Suprapubic skin (tissue), 4 donors: ENCODE measurements at regions not wholly inside any gene's neighbourhood (a gene's known extent, or its start where the extent isn't known, plus 50 kb on each side); places are given as distances from the start of the nearest gene placed in this dataset.

Experiments used
- DNase-seq, 2 donors: peaks; one replicate each; pipeline ENCODE4 v3.0.0-alpha.2; 2019; ENCODE audit warnings: low spot score in 2 of 2
- H3K27ac ChIP-seq: fragments of 200-600 bp; sonication (generic); one replicate; pipeline ENCODE4 v1.5.1; 2019
- H3K27me3 ChIP-seq: fragments of 200-600 bp; sonication (generic); one replicate; pipeline ENCODE4 v1.5.1; 2019
- H3K36me3 ChIP-seq: fragments of 200-600 bp; sonication (generic); one replicate; pipeline ENCODE4 v1.5.1; 2019
- H3K4me1 ChIP-seq: fragments of 200-600 bp; sonication (generic); one replicate; pipeline ENCODE4 v1.5.1; 2019
- H3K4me3 ChIP-seq: fragments of 200-600 bp; sonication (generic); one replicate; pipeline ENCODE4 v1.5.1; 2019; ENCODE audit warnings: mild to moderate bottlenecking
- H3K9me3 ChIP-seq: fragments of 200-600 bp; sonication (generic); one replicate; pipeline ENCODE4 v1.5.1; 2019
- CTCF ChIP-seq, 2 donors: fragments of 200-600 bp in 1 of 2; fragments of 450-650 bp in 1 of 2; sonication (generic) in 1 of 2; IDR thresholded peaks; one replicate each; pipeline ENCODE4 v1.5.1; 2016 to 2019; ENCODE audit warnings: antibody characterized with exemption in 2 of 2, mild to moderate bottlenecking in 1 of 2, moderate library complexity in 1 of 2
- EP300 ChIP-seq: sonication (generic); formaldehyde crosslinking; IDR thresholded peaks from one replicate; pipeline ENCODE4 v1.6.1; 2017; ENCODE audit warnings: antibody characterized with exemption
- POLR2A ChIP-seq, 2 donors: fragments of 450-650 bp; IDR thresholded peaks; one replicate each; pipeline ENCODE4 v1.6.1; 2017; ENCODE audit warnings: antibody characterized with exemption in 2 of 2, mild to moderate bottlenecking in 2 of 2, moderate library complexity in 2 of 2
- POLR2AphosphoS5 ChIP-seq, 3 donors: sonication (generic); formaldehyde crosslinking; IDR thresholded peaks; one replicate each; pipeline ENCODE4 v1.6.1; 2017; ENCODE audit warnings: antibody characterized with exemption in 3 of 3
- WGBS: methylation state at CpG from one replicate; pipeline ENCODE4 v1.1.5; 2018; 5-methylcytosine and 5-hydroxymethylcytosine counted together

- TF ChIP-seq CTCF (IDR thresholded peaks at IDR 0.05), result no peak
- no peak for TF ChIP-seq POLR2A (IDR thresholded peaks at IDR 0.05)
- no peak for TF ChIP-seq POLR2AphosphoS5 (IDR thresholded peaks at IDR 0.05)
- no peak for TF ChIP-seq EP300
- Histone ChIP-seq H3K9me3 (no peaks in the 10 kb centered on the region), H3K4me1 (peaks cover 3% of the 10 kb centered on the region), H3K27ac (no peak overlapping the region), H3K36me3 (no peaks in the 10 kb centered on the region), H3K27me3 (no peaks in the 10 kb centered on the region), H3K4me3 (no peak overlapping the region)
- 59% methylated on average over 7 of the region's 7 CpGs for WGBS
- no peak for DNase-seq
Observed at GRCh38 chr13:44739539-44739938, 163.4 kb upstream of the TSC22D1 start.

- Histone ChIP-seq H3K27me3 (no peaks in the 10 kb centered on the region), H3K36me3 (no peaks in the 10 kb centered on the region), H3K4me3 (no peak overlapping the region), H3K4me1 (peaks cover 6% of the 10 kb centered on the region), H3K27ac (no peak overlapping the region), H3K9me3 (no peaks in the 10 kb centered on the region)
- no peak for TF ChIP-seq POLR2A (IDR thresholded peaks at IDR 0.05)
- no peak for TF ChIP-seq EP300
- no peak for TF ChIP-seq POLR2AphosphoS5 (IDR thresholded peaks at IDR 0.05)
- TF ChIP-seq CTCF (IDR thresholded peaks at IDR 0.05), result no peak
- 66% methylated on average over 4 of the region's 4 CpGs for WGBS
- DNase-seq, result no peak
Observed at GRCh38 chr13:44739120-44739519, 163.0 kb upstream of the TSC22D1 start.

- Histone ChIP-seq H3K27ac (no peak overlapping the region), H3K9me3 (no peaks in the 10 kb centered on the region), H3K27me3 (no peaks in the 10 kb centered on the region), H3K4me1 (peaks cover 9% of the 10 kb centered on the region), H3K36me3 (no peaks in the 10 kb centered on the region), H3K4me3 (no peak overlapping the region)
- TF ChIP-seq CTCF (IDR thresholded peaks at IDR 0.05) (no peak), POLR2AphosphoS5 (IDR thresholded peaks at IDR 0.05) (no peak), POLR2A (IDR thresholded peaks at IDR 0.05) (no peak), EP300 (no peak)
- 80% methylated on average over 2 of the region's 2 CpGs for WGBS
- no peak for DNase-seq
Observed at GRCh38 chr13:44738463-44738862, 162.3 kb upstream of the TSC22D1 start.

- no peak overlapping the region for H3K27ac ChIP-seq
- no peaks in the 10 kb centered on the region for H3K36me3 ChIP-seq
- DNase-seq, result no peak
- H3K4me1 ChIP-seq, result peaks cover 9% of the 10 kb centered on the region
- 91% methylated on average over 4 of the region's 4 CpGs for WGBS
- no peaks in the 10 kb centered on the region for H3K27me3 ChIP-seq
- no peak for TF ChIP-seq CTCF (IDR thresholded peaks at IDR 0.05)
- TF ChIP-seq POLR2AphosphoS5 (IDR thresholded peaks at IDR 0.05), result no peak
- no peak for TF ChIP-seq POLR2A (IDR thresholded peaks at IDR 0.05)
- no peak for TF ChIP-seq EP300
- H3K4me3 ChIP-seq, result no peak overlapping the region
- no peaks in the 10 kb centered on the region for H3K9me3 ChIP-seq
Observed at GRCh38 chr13:44735806-44736205, 159.7 kb upstream of the TSC22D1 start.

- H3K27ac ChIP-seq, result no peak overlapping the region
- DNase-seq, result no peak
- TF ChIP-seq POLR2AphosphoS5 (IDR thresholded peaks at IDR 0.05), result no peak
- no peak for TF ChIP-seq CTCF (IDR thresholded peaks at IDR 0.05)
- no peak for TF ChIP-seq EP300
- TF ChIP-seq POLR2A (IDR thresholded peaks at IDR 0.05), result no peak
- H3K4me3 ChIP-seq, result no peak overlapping the region
- H3K9me3 ChIP-seq, result no peaks in the 10 kb centered on the region
- 0% methylated on average over 1 of the region's 1 CpG for WGBS
- H3K27me3 ChIP-seq, result no peaks in the 10 kb centered on the region
- peaks cover 9% of the 10 kb centered on the region for H3K4me1 ChIP-seq
- no peaks in the 10 kb centered on the region for H3K36me3 ChIP-seq
Observed at GRCh38 chr13:44734201-44734707, 158.1 kb upstream of the TSC22D1 start.
